Kidney tubule cell (primary cell): ENCODE measurements at regions not wholly inside any gene's neighbourhood (a gene's known extent, or its start where the extent isn't known, plus 50 kb on each side); places are given as distances from the start of the nearest gene placed in this dataset.
A peak's percentile ranks its signal among the peaks of the same experiment; 100 is the strongest.

Source experiments
- DNase-seq: peaks from one replicate; pipeline ENCODE4 v3.0.0-alpha.2; 2018; ENCODE audit warnings: low spot score

DNA sequence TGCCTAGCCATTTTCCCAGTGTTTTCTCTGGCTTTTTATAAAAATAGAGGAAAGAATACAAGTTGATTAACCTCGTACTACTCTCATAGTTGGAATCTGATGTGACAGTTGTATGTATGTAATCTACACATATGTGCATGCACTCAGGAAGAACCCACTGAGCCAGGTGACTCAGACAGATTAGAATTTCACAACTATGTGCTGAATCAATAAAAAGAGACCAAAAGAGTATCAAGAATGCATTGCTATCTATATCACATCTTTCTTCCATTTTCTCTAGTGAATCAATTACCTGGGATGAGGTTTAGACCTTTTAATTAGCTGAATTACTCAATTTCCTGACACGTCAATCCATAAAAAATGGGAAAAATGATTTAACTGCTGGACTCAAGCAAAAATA, 319.3 kb upstream of the ATP10A start:
- DNase-seq = no peak

DNA sequence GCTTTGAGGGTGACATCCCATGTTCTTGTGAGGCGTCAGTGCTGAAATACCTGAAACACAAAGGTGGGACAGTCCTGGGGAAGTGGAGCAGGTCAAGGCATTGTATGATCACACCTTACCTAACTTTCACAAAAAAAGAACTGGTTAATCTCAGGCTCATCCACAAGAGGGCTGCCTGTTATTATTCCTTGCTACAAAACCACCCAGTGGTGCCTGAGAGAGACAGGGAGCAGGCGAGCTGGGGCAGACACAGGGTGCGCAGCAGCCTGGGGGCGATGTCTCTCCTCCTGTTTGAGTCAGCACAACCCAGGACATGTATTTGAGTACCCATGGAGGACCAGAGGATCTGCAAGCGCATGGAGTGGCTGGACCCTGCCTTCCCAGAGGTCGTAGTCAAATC, 316.8 kb upstream of the ATP10A start:
- DNase-seq = peak; percentile 3

DNA sequence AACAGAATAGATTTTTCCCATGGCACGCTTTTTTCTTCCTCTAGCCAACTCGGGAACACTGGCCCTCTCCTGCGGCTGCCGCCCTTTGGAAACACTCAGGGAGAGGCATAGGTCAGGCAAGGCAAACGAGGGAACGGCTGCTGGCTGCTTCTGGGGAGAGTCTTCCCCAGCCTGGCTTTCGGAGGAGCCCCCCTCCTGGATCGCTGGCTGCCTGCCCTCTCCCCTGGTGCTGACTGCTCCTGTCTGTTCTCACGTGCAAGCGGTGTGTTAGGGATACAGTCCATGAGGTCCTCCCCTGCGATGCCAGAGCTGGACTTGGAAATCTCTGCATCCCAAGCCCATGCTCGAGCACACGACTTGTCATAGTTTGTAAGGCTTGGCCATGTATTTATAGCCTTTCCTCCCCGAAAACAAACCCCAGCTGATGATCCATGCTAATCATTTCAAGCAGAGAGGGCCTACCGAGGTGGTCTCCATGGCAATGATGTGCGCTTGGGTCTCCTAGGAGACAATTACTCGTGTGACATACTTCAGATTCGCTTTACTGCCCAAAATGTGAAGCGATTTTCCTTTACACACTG, 315.6 kb upstream of the ATP10A start:
- no peak for DNase-seq

DNA sequence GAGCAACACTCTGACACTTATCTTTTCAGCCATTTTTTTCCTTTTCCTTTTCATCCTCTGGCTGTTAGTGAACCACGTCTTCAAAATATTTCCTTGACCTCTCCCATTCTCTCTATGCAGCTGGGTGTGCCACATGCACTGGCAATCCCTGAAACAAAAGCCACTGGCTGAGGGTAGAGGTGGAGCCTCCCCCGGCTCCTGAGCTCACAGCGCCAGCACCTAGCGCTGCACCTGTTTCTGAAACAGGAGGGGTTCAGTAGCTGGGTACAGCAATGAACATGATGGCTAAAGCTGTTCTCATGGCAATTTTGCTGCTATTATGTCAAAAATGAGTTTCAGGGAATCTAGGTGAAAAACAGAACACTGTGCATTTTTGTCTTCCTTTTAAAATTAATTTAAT, 314.7 kb upstream of the ATP10A start:
- DNase-seq = no peak

DNA sequence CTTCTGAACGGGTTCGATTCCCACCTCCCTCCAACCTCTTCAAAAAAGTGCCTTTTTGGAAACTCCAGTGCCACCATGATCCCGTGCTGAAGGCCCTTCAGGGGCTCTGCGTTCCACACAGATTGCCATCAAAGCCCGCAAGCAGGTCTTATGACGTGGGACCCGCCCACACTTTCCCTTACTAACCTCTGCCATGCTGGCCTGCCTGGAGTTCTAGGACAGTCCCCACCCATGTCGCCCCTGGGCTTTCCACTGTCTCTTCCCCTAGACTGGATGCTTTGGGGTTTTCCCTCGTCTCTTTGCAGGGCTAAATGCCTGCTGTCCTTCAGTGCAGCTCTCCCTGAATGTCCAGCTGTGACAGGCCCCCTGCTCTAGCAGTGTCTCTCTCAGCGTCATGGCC, 313.7 kb upstream of the ATP10A start:
- no peak for DNase-seq

DNA sequence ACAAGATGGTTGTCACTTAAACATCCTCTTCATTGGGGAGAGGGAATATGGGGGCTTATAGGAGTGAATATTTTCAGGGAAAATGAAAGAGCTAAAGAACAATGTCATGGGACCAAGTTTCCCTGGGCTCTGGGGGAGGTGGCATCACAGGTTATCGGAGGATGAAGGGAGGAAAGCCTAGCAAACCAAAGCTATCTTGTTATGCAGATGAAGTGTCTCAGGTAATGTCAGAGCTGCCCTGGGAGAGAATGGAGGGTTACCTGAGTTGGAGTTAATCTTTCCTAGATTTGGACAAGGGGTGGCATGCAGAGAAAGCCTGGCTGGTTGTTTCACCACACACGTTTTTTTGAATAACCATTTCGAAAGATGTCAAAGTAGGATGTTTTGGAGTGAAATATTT, 308.1 kb upstream of the ATP10A start:
- no peak for DNase-seq

DNA sequence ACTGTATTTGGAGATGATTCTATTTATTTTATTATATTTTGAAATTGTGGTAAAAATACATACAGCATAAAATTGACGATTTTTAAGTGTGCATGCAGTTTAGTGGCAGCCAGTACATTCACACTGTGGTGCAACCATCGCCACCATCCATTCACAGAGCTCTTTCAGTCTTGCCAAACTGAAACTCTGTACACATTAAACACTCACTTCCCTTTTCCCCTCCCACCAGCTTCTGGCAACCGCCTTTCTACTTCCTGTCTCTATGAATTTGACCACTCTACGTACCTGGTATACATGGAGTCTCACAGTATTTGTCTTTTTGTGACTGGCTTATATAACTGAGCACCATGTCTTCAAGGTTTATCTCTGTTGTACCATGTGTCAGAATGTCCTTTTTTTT, 303.3 kb upstream of the ATP10A start:
- no peak for DNase-seq

DNA sequence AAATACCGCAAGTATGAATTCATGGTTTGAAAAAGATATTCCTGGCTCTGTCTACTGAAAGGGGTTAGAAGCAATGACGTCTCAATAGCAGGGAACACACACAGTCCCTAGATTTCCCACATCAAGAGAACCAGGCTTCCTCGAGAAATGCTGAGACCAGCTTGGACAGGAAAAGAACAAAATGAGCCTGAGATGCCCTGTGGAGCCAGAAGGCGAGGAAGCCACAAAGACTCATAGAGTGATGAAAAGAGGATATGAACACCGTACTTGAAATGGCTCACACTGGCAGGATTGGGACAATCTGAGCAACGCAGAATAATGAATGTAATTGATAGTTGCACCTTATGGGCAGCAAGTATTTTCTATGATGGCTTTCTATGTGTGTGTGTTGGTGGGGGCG, 302.4 kb upstream of the ATP10A start:
- no peak for DNase-seq

DNA sequence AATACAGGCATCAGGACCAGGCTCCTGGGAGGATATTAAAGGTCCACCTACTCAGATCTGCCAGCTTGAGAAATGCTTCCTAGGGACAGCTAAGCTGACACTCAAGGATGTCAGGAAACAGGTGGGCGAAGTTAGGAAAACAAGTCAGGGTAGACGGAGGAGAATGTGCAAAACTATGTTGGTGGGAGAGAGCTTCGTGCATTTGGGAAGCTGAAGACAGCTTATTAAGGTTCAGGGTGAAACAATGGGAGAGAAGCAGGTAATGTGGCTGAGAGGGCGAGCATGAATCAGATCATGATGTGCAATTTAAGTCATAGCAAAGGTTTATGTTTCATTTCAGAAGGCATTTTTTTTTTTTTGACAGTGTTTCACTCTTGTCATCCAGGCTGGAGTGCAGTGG, 297.2 kb upstream of the ATP10A start:
- DNase-seq = no peak

DNA sequence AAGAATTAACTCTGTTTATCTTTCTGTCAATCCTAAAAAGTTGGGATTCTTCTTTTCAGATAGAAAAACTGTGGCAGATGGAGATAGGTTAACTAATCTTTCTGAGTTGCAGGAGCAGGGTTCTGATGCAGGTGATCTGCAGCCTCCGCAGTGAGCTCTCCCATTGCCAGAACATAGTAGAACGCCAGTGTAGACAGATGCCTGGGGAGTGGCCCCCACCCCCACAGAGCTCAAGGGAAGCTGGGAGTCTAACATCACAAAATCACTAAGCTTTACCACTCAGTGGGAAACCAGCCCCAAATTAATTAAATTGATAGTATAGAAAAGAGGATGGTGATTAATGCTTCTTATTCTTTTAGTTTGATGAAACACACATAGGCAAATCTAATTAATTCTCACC, 295.0 kb upstream of the ATP10A start:
- DNase-seq = no peak

DNA sequence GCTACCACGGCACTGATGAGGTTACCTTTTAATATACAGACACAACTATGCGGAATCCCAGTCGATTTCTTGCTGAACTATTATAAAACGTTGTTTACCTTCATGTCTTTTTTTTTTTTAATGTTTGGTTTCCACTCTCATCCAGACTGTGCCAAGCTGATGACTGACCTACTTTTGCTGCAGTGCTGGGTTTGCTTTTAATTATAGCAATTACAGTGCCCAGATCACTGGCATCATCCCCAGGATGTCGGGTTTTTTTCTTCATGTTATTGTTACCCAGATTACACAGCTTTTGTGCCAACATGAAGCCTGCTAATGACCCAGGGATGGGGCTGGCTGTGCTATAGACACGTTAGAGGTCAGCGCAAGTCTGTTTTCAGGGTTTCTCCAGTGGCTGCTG, 294.0 kb upstream of the ATP10A start:
- no peak for DNase-seq

DNA sequence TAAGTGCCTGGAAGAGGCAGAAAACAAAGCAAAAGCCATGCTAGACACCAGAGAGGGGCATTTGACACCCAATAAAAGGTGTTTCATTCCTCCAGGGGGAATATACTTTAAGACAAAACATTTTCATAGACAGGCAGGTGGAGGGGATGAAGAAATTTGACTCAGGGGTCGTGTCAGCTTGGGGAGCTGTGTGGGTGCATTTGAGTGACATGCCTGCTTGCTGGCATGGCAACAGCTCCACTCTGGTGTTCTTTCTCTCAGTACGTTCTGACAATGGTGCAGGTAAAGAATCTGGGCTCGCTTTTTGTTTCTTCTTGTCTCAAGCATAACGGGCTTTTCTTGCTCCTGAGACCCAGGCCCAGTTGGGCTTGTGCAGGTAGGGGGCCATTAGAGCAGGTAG, 292.9 kb upstream of the ATP10A start:
- no peak for DNase-seq

DNA sequence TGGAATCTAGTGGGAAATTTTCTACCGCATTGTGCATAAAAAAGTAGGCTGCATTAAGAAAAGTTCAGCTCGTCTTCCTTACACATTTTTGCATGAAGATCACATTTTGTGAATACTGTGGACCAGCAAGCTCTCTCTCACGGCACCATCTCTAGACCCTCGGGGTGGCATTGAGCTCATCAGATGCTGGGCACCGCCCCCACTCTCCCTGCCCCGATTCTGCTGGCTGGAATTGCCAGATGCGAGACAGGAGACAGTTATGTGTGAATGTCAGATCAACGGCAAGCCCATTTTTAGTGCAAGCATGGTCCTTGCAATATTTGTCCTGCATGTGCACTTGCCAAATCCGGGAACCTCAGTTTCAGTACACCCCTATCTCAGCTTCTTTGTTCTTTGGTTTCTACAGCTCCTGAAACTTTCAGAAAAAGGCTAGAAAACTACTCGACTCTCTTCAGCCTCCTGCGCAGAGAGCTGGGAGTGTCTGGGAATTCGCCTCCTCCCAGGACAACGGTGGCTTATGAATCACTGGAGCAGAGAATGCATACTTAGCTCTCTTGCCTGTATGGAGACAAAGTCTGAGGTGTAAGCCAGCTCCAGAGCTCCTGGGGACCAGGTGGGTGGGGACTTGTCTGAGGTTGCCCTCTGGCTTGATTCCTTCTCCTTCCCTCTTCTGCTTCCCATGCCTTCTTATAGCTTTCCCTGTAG, 285.2 kb upstream of the ATP10A start:
- peak; percentile 1 for DNase-seq

DNA sequence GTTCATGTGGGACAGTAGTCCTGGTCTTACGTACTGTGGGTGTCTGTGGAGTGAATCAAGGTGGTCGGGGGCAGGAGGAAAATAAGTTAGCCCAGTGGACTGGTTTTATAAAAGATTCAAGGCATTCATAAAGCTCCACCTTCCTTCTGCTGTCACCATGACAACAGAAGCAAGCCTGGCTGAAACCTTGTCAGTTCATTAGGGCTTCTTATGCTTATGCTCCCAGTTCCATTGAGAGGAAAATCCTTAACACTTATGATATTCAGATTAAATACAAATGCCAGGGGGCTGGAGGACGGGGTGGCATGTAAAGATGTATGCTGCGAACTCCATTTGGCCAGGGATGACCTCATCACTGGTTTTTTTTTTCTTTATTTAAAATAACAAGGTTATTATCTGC, 283.1 kb upstream of the ATP10A start:
- no peak for DNase-seq

DNA sequence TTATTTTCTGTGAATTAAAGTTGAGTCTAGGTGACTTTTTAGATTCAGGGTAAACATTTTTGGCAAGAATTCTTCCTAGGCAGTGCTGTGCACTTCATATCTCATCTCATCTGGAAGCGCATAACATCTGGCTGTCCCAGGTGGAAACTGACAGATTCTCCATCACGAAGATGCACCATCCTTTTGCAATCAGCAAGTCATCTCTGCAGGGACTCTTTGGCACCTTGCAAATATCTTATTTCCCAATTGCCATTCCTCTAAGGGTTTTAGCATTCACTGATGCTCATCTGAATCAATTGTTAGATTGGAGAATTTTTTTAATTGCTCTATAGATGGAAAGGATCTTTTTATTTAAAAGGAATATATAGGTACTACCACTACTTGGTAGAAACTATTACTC, 282.7 kb upstream of the ATP10A start:
- DNase-seq = no peak

DNA sequence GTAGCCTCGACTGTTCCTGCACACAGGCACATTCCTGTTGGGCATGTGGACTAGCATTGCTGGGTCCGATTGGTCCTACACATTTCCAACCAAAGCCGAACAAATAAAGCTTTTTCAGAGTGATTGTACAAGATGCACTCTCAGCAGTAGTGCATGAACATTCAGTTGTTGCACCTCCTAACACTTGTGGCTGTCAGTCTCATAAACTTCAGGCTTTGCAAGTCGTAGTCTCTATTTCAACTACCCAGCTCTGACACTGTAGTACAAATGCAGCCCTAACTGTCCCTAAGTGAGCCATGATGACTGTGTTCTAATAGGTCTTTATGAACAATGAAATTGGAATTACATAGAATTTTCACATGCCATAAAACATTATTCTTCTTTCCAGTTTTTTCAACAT, 281.7 kb upstream of the ATP10A start:
- DNase-seq = no peak

DNA sequence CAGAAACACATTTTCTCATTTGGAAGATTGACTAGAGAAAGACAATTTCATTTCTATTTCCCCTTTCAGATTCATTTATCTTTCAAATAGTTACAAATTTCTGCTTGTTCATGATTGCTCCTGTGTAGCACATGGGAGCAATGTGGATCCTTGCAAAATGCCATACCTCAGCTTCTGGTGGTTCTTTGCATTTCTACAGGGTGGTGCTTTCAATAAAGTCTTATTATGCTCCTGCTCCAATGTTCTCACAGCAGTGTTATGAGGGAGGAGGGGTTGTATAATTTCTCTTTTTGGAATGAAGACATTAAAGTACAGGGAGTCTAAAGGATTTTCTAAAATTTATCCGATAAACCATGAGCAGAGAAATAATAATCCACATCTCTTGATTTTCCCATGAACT, 280.1 kb upstream of the ATP10A start:
- DNase-seq = no peak

DNA sequence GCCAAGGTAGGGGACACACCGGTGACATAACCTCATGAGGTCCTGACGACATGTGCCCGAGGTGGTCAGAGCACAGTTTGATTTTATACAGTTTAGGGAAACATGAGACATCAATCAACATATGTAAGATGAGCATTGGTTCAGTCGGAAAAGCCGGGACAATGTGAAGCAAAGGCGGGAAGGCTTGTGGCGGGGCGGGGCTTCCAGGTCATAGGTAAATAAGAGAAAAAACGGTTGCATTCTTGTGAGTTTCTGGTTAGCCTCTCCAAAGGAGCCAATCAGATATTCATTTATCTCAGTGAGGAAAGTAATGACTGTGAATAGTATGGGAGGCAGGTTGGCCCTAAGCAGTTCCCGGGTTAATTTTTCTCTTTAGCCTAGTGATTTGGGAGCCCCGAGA, 271.7 kb upstream of the ATP10A start:
- no peak for DNase-seq

DNA sequence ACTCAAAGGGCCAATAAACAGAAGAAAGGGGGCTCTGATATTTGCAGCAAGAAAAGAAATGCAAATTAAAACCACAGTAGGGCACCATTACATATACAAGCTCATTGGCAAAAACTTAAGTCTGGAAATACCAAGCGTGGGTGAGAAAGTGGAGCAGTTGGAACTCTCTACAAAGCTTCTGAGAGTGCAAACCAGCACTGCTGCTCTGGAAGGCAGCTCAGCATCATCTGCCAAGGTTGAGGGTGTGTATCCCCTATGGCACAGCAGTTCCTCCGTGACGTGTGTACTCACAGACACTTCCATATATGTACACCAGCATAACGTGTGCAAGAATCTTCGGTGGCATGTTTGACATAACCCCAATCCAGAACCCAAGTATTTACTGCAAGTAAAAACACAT, 271.0 kb upstream of the ATP10A start:
- DNase-seq = no peak

DNA sequence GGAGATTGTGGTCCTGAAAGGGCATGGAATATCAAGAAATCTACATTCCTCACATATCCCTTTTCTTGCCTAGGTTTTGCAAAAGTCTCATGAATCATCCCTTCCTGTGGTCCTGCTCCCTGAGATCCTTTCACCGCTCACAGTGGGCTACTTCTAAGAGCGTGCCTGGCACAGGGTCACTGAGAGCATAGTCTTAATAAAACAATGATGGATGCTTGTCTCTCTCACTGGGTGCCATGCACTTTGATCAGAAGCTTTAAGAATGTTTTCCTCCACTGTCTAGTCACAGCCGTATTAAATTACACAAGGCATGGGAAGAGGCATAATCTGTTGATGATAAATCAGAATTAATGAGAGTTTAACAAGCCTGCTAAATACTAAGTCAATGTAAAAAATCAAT, 269.7 kb upstream of the ATP10A start:
- no peak for DNase-seq

DNA sequence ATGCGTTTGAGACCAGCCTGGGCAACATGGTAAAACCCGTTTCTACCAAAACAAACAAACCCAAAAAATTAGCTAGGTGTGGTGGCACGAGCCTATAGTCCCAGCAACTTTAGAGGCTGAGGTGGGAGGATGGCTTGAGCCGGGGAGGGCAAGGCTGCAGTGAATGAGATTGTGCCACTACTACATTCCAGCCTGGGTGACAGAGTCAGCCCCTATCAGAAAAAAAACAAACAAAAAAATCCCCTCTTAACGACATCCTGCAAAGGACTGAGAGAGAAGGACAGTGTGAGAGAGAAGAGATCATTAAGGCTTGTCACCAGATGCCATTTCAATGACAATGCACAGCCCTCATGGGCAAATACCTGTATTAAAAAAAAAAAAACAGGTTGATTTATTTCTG, 266.7 kb upstream of the ATP10A start:
- DNase-seq = no peak

DNA sequence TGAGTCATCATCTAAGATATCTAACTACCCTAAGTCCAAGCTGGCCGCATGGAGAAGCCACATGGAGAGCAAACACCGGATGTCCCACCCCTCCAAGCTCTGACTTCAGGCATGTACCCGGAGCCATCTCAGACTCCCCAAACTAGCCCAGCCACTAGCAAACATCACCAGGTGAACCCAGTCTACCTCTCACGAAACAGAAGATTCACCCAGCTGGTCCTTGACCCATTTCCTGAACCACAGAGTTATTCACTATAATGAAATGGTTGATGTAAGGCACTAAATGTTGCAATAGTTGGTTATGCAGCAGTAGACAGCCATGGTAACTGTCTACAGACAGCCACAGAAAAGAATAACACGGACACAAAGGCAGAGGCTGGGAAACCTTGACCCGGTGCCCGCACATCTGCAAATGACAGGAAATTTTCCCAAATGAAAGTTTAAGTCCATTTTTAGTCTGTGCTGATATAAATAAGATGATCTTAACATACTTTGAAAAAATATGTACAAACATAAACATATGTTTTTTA, 265.5 kb upstream of the ATP10A start:
- DNase-seq = no peak

DNA sequence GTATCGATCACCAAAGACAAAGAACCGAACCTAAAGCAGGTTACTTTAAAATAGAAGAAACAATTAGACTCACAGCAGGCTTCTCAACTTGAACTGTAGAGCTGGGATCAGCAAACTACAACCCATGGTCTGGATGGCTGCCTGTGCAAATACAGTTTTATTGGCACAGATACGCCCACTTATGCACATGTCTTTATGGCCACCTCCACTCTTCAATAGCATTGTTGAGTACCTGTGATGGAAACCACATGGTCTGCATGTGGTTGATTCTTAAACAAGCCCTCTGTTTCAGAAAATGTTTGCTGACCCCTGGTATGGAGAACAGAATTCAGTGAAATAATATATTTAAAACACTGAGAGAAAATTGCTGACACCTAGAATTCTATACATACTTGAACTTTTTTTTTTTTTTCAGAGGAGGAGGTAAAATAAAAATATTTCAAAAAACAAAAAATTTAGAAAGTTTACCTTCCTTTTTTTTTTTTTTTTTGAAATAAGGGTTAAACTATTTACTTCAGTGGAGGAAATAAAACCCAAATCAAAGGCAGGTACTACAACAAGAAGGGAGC, 263.8 kb upstream of the ATP10A start:
- no peak for DNase-seq

DNA sequence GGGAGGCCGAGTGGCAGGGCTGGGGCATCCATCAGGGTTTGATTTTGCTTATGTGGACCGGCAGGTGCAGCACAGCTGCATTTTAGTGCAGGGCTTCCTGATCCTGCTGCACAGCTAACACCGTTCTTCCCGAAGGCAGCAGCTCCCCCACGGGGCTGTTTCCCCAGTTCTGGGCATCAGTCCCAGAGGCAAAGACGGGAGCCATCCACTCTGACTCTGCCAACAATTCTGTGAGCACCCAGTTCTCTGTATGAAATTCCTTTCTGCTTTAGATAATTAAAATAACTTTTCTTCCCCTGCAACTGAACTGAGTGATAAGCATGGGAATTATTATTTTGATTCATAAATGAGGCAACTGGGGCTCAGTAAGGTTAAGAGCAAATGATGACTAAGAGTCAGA, 262.9 kb upstream of the ATP10A start:
- no peak for DNase-seq
